ENCODE measurements at regions not wholly inside any gene's neighbourhood (a gene's known extent, or its start where the extent isn't known, plus 50 kb on each side); places are given as distances from the start of the nearest gene placed in this dataset.
A peak's percentile ranks its signal among the peaks of the same experiment; 100 is the strongest.

GRCh38 chr12:105455261-105455660 is 124.8 kb downstream of the C12orf75 start:
- Histone ChIP-seq H3K27ac (no peak overlapping the region), H3K27me3 (replicated peaks; ENCODE audit: insufficient read depth) (no peaks in the 10 kb centered on the region), H3K4me1 (replicated peaks) (no peaks in the 10 kb centered on the region), H3K36me3 (no peaks in the 10 kb centered on the region), H3K4me3 (no peak overlapping the region), H3K9me3 (no peaks in the 10 kb centered on the region)
- no peak for TF ChIP-seq POLR2A (IDR thresholded peaks at IDR 0.05)
- TF ChIP-seq POLR2AphosphoS5 (IDR thresholded peaks at IDR 0.05), result peak; percentile 58
- TF ChIP-seq, protein P1, sequence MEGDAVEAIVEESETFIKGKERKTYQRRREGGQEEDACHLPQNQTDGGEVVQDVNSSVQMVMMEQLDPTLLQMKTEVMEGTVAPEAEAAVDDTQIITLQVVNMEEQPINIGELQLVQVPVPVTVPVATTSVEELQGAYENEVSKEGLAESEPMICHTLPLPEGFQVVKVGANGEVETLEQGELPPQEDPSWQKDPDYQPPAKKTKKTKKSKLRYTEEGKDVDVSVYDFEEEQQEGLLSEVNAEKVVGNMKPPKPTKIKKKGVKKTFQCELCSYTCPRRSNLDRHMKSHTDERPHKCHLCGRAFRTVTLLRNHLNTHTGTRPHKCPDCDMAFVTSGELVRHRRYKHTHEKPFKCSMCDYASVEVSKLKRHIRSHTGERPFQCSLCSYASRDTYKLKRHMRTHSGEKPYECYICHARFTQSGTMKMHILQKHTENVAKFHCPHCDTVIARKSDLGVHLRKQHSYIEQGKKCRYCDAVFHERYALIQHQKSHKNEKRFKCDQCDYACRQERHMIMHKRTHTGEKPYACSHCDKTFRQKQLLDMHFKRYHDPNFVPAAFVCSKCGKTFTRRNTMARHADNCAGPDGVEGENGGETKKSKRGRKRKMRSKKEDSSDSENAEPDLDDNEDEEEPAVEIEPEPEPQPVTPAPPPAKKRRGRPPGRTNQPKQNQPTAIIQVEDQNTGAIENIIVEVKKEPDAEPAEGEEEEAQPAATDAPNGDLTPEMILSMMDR (IDR thresholded peaks at IDR 0.05), result peak in 2 of 4 experiments; percentile 14 to 49
- intact Hi-C loops (cut with DNase I), result no loop called here
- DNase-seq (ENCODE audit: low spot score), result peak; percentile 39
- 52% methylated on average over 3 of the region's 3 CpGs for WGBS

GRCh38 chr12:105457026-105457425 is 126.5 kb downstream of the C12orf75 start:
- no peak overlapping the region for H3K27ac ChIP-seq
- no peaks in the 10 kb centered on the region for H3K9me3 ChIP-seq
- H3K36me3 ChIP-seq, result no peaks in the 10 kb centered on the region
- no peak for DNase-seq (ENCODE audit: low spot score)
- H3K4me1 ChIP-seq (replicated peaks), result no peaks in the 10 kb centered on the region
- no peak overlapping the region for H3K4me3 ChIP-seq
- no peaks in the 10 kb centered on the region for H3K27me3 ChIP-seq (replicated peaks; ENCODE audit: insufficient read depth)
- no peak for TF ChIP-seq POLR2A (IDR thresholded peaks at IDR 0.05)
- no peak for TF ChIP-seq POLR2AphosphoS5 (IDR thresholded peaks at IDR 0.05)
- intact Hi-C loops (cut with DNase I), result no loop called here

GRCh38 chr12:105459760-105460330 is 129.4 kb downstream of the C12orf75 start:
- no peaks in the 10 kb centered on the region for H3K4me1 ChIP-seq (replicated peaks)
- no peaks in the 10 kb centered on the region for H3K27me3 ChIP-seq (replicated peaks; ENCODE audit: insufficient read depth)
- intact Hi-C loops (cut with DNase I), result no loop called here
- no peak for DNase-seq (ENCODE audit: low spot score)
- H3K27ac ChIP-seq, result no peak overlapping the region
- TF ChIP-seq POLR2AphosphoS5 (IDR thresholded peaks at IDR 0.05) (no peak), POLR2A (IDR thresholded peaks at IDR 0.05) (no peak)
- TF ChIP-seq, protein P1 (IDR thresholded peaks at IDR 0.05), result no peak
- no peaks in the 10 kb centered on the region for H3K36me3 ChIP-seq
- WGBS, result 82% methylated on average over 6 of the region's 6 CpGs
- H3K4me3 ChIP-seq, result no peak overlapping the region
- no peaks in the 10 kb centered on the region for H3K9me3 ChIP-seq

GRCh38 chr12:105461271-105461943 is 130.9 kb downstream of the C12orf75 start:
- WGBS, result 98% methylated on average over 4 of the region's 4 CpGs
- intact Hi-C loops (cut with DNase I), result no loop called here

DNA sequence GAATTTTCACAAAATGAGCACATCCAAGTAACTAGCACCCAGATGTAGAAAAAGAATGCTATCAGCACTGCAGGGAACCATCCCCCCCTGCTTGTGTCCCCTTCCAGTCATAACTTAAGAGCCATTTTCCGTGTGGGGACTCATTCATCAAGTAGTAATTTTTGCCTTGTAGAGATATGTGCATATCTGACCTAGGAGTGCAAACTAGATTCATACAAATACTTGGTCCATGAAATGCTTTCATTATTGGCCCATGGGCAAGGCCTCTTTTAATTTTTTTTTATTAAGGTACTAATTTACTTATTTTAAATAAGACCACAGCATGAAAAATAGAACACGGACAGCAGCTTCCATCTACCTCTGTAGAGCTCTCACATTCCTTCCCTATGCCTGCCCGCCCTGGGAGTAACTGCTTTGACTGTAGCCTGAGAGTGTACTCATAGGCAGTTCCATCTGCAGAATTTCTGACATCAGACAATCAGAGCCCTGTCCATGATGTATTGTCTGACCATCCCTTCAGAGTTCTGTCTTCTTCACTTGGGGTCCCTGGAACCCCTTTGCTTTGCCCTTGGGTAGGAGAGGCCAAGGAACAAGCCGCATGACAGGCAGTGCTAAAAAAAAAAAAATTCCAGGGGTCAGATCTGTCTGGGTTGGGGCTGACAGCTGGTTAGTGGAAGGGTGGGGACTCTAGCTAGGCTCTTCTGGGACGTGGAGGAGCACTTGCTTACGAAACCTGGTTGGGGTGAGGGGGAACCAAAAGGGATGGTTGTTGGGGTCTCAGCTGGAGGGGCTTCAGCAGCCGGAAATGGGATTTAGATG is 131.7 kb downstream of the C12orf75 start:
- Histone ChIP-seq H3K27me3 (replicated peaks; ENCODE audit: insufficient read depth) (no peaks in the 10 kb centered on the region), H3K4me1 (replicated peaks) (no peaks in the 10 kb centered on the region), H3K36me3 (no peaks in the 10 kb centered on the region), H3K9me3 (no peaks in the 10 kb centered on the region), H3K27ac (no peak overlapping the region), H3K4me3 (no peak overlapping the region)
- intact Hi-C loops (cut with DNase I), result no loop called here
- WGBS, result 92% methylated on average over 7 of the region's 7 CpGs
- no peak for DNase-seq (ENCODE audit: low spot score)
- TF ChIP-seq, protein P1 (IDR thresholded peaks at IDR 0.05), result no peak
- TF ChIP-seq POLR2A (IDR thresholded peaks at IDR 0.05) (no peak), POLR2AphosphoS5 (IDR thresholded peaks at IDR 0.05) (no peak)

More at GRCh38 chr12:105461271-105461943, 130.9 kb downstream of the C12orf75 start:
- TF ChIP-seq, protein P1 (IDR thresholded peaks at IDR 0.05), result no peak
- no peak for TF ChIP-seq POLR2A (IDR thresholded peaks at IDR 0.05)
- H3K27me3 ChIP-seq (replicated peaks; ENCODE audit: insufficient read depth), result no peaks in the 10 kb centered on the region
- no peaks in the 10 kb centered on the region for H3K36me3 ChIP-seq
- DNase-seq (ENCODE audit: low spot score), result no peak
- H3K4me3 ChIP-seq, result no peak overlapping the region
- H3K4me1 ChIP-seq (replicated peaks), result no peaks in the 10 kb centered on the region
- H3K27ac ChIP-seq, result no peak overlapping the region
- H3K9me3 ChIP-seq, result no peaks in the 10 kb centered on the region
